COR-L47 (cell line): ENCODE measurements at regions not wholly inside any gene's neighbourhood (a gene's known extent, or its start where the extent isn't known, plus 50 kb on each side); places are given as distances from the start of the nearest gene placed in this dataset.
"Not testable (repeated sequence)": the region's sequence is repeated elsewhere in the genome, so short reads cannot be mapped to it uniquely, and the experiment has no call there.

Experiments used
- DNase-seq: peaks from one replicate; lab custom pipeline; 2025; lab: John Stamatoyannopoulos, UW

GRCh38 chr10:3659203-3659917, 125.6 kb downstream of the KLF6 start:
- no peak for DNase-seq

- DNase-seq, result peak; percentile 18
Measured at GRCh38 chr10:3658766-3659165, 126.2 kb downstream of the KLF6 start.

GRCh38 chr10:3656214-3656613, 128.8 kb downstream of the KLF6 start:
- no peak for DNase-seq

- no peak for DNase-seq
Measured at GRCh38 chr10:3655528-3655927, 129.5 kb downstream of the KLF6 start.

GRCh38 chr10:3654980-3655379, 130.0 kb downstream of the KLF6 start:
- no peak for DNase-seq

GRCh38 chr10:3654496-3654895, 130.5 kb downstream of the KLF6 start:
- DNase-seq, result no peak

- not testable (repeated sequence) for DNase-seq
Measured at GRCh38 chr10:3653303-3653702, 131.7 kb downstream of the KLF6 start.

GRCh38 chr10:3652886-3653285, 132.1 kb downstream of the KLF6 start:
- DNase-seq, result no peak

- DNase-seq, result no peak
Measured at GRCh38 chr10:3651969-3652653, 132.9 kb downstream of the KLF6 start.

- DNase-seq, result no peak
Measured at GRCh38 chr10:3648576-3648975, 136.4 kb downstream of the KLF6 start.

GRCh38 chr10:3648170-3648569, 136.8 kb downstream of the KLF6 start:
- DNase-seq, result peak; percentile 2

GRCh38 chr10:3647074-3647473, 137.9 kb downstream of the KLF6 start:
- no peak for DNase-seq

GRCh38 chr10:3645406-3645805, 139.6 kb downstream of the KLF6 start:
- no peak for DNase-seq

GRCh38 chr10:3640816-3641215, 144.2 kb downstream of the KLF6 start:
- DNase-seq, result no peak

- DNase-seq, result no peak
Measured at GRCh38 chr10:3639546-3639945, 145.5 kb downstream of the KLF6 start.

- peak; percentile 90 for DNase-seq
Measured at GRCh38 chr10:3636356-3637181, 148.4 kb downstream of the KLF6 start.

GRCh38 chr10:3635697-3636096, 149.3 kb downstream of the KLF6 start:
- peak; percentile 1 for DNase-seq

- DNase-seq, result peak; percentile 13
Measured at GRCh38 chr10:3635211-3635671, 149.8 kb downstream of the KLF6 start.

GRCh38 chr10:3634646-3635045, 150.4 kb downstream of the KLF6 start:
- DNase-seq, result not testable (repeated sequence)

GRCh38 chr10:3631701-3632330, 153.2 kb downstream of the KLF6 start:
- DNase-seq, result no peak

GRCh38 chr10:3631291-3631690, 153.7 kb downstream of the KLF6 start:
- no peak for DNase-seq
